ENCODE measurements at regions not wholly inside any gene's neighbourhood (a gene's known extent, or its start where the extent isn't known, plus 50 kb on each side); places are given as distances from the start of the nearest gene placed in this dataset.

GRCh38 chr13:33743438-33744368 is 74.2 kb upstream of the RFC3 start:
- Histone ChIP-seq H3K4me1 (ENCODE audit: control insufficient read depth in 3 of 3, insufficient read depth in 2 of 3, low read depth in 1 of 3, low read length in 2 of 3) (no peaks in the 10 kb centered on the region), H3K4me3 (ENCODE audit: low read depth in 1 of 3, low read length in 3 of 3) (no peak overlapping the region), H3K27ac (ENCODE audit: low read depth in 1 of 3, low read length in 2 of 3) (peak overlapping the region in 1 of 3 donors; percentile 49), H3K36me3 (ENCODE audit: control insufficient read depth in 3 of 3, insufficient read depth in 2 of 3, low read depth in 1 of 3, low read length in 3 of 3) (no peaks in the 10 kb centered on the region), H3K27me3 (ENCODE audit: control insufficient read depth in 3 of 3, insufficient read depth in 3 of 3, low read length in 3 of 3) (no peaks in the 10 kb centered on the region), H3K9me3 (ENCODE audit: control insufficient read depth in 2 of 2, insufficient read depth in 1 of 2, low read depth in 1 of 2, low read length in 1 of 2) (peaks cover 0 to 12% of the 10 kb centered on the region in 2 donors)
- FAIRE-seq (no peak), DNase-seq (no peak)
- 72 to 85% (median 77%) methylated on average over 6 of the region's 6 CpGs for WGBS, 3 donors

DNA sequence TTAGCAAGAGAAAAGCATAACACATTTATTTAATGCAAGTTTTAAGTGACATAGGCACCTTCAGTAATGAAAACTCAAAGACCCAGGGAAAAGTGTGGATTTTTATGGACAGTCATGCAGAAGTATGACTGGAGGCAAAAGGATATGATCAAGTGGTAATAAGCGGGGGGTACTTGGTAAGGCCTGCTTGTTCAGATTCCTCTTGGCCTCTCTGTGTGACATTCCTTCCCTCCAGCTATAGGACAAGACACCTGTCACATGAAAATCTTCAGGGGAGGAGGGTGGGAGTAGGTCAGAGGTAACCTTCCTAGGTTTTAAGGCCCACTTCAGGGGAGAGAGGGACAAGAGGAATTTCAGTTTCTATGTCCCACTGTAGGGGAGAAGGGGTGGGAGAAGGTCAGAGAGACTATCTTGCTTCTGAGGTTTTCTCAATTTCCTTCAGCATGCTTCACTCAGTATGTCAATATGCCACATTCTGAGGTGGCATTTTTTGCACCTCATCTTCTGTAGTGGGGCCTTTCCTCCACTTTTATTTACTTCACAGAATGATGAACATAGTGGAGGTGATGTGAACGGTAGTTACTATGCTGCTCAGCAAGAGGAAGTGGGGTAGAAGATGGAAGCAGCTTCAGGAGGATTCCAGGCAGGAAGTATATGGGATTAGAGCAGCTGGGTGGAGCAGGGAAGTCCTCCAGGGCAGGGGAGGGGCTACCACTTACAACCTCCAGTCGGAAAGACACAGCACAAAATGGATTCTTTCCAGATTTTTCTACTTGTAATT is 73.2 kb upstream of the RFC3 start:
- H3K4me1 ChIP-seq (ENCODE audit: control insufficient read depth in 3 of 3, insufficient read depth in 2 of 3, low read depth in 1 of 3, low read length in 2 of 3), result no peaks in the 10 kb centered on the region
- WGBS, 3 donors, result 58 to 72% (median 61%) methylated on average over 3 of the region's 3 CpGs
- no peaks in the 10 kb centered on the region for H3K27me3 ChIP-seq (ENCODE audit: control insufficient read depth in 3 of 3, insufficient read depth in 3 of 3, low read length in 3 of 3)
- DNase-seq (no peak), FAIRE-seq (no peak)
- no peaks in the 10 kb centered on the region for H3K36me3 ChIP-seq (ENCODE audit: control insufficient read depth in 3 of 3, insufficient read depth in 2 of 3, low read depth in 1 of 3, low read length in 3 of 3)
- H3K27ac ChIP-seq (ENCODE audit: low read depth in 1 of 3, low read length in 2 of 3), result peak overlapping the region in 1 of 3 donors; percentile 22
- H3K4me3 ChIP-seq (ENCODE audit: low read depth in 1 of 3, low read length in 3 of 3), result no peak overlapping the region
- peaks cover 0 to 13% of the 10 kb centered on the region in 2 donors for H3K9me3 ChIP-seq (ENCODE audit: control insufficient read depth in 2 of 2, insufficient read depth in 1 of 2, low read depth in 1 of 2, low read length in 1 of 2)

DNA sequence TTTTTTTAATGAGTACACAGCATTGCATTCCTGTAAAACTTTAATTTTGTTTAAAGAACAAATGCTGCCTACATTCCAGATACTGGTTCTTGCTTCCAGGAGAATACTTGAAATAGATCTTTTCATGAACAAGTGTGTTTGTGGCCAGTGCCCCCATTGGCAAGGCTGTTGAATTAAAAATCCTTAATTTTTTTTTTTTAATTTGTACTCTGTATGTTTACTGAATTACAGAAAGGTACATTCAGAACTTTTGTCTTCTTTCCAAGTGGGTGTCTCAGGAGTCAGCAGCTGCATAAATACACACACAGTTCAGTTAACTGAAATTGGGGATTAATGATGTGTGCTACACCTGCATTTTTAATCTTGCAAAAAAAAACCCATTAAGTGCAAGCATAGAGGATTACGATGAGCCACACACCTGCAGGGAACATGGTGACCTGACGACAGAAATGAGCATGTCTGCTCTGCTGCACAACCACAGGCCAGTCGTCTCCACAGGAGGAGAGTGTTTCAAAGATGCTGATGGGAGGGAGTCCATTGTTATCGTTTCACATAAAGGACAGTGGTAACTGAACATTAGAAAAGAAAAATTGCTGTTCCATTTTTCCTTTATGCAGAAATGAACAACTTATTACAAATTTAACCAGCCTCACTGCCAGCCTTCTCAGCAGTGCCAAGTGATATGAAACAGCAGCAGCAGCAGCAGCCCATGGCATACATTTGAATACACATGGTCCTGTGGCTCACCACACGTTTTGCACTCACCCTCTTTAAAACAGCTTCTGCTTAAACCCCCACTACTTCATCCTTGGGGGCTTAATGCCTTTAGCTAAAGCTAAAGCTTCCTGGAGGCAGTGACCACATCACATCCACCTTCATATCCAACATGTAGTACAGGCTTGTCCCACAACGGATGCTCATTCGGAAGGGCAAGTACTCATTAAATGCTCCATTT is 72.3 kb upstream of the RFC3 start:
- no peaks in the 10 kb centered on the region for H3K36me3 ChIP-seq (ENCODE audit: control insufficient read depth in 3 of 3, insufficient read depth in 2 of 3, low read depth in 1 of 3, low read length in 3 of 3)
- WGBS, 3 donors, result 70 to 77% (median 74%) methylated on average over 7 of the region's 7 CpGs
- FAIRE-seq, result no peak
- peaks cover 0 to 13% of the 10 kb centered on the region in 2 donors for H3K9me3 ChIP-seq (ENCODE audit: control insufficient read depth in 2 of 2, insufficient read depth in 1 of 2, low read depth in 1 of 2, low read length in 1 of 2)
- H3K27ac ChIP-seq (ENCODE audit: low read depth in 1 of 3, low read length in 2 of 3), result no peak overlapping the region
- no peak for DNase-seq
- H3K4me1 ChIP-seq (ENCODE audit: control insufficient read depth in 3 of 3, insufficient read depth in 2 of 3, low read depth in 1 of 3, low read length in 2 of 3), result no peaks in the 10 kb centered on the region
- no peak overlapping the region for H3K4me3 ChIP-seq (ENCODE audit: low read depth in 1 of 3, low read length in 3 of 3)
- no peaks in the 10 kb centered on the region for H3K27me3 ChIP-seq (ENCODE audit: control insufficient read depth in 3 of 3, insufficient read depth in 3 of 3, low read length in 3 of 3)

DNA sequence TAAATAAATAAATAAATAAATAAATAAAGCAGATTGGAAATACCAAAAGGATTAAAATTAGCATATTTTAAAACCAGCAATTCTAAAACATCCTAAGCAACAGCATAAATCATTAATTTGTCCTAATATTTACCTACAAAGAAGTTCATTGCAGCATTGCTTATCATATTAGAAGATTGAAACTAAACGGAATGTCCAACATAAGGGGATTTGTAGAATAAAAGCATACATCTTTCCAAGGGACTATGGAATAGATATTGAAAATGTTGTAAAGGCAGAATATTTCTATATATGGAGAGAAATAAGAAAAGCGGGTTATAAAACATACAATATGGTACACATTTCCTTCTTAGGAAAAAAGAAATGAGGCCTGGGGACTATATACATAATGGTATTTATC is 71.1 kb upstream of the RFC3 start:
- WGBS, 3 donors, result 95 to 98% (median 97%) methylated on average over 2 of the region's 2 CpGs
- no peak for FAIRE-seq

GRCh38 chr13:33751151-33751550 is 66.8 kb upstream of the RFC3 start:
- Histone ChIP-seq H3K9me3 (ENCODE audit: control insufficient read depth in 2 of 2, insufficient read depth in 1 of 2, low read depth in 1 of 2, low read length in 1 of 2) (peaks cover 0 to 9% of the 10 kb centered on the region in 2 donors), H3K27me3 (ENCODE audit: control insufficient read depth in 3 of 3, insufficient read depth in 3 of 3, low read length in 3 of 3) (no peaks in the 10 kb centered on the region), H3K4me3 (ENCODE audit: low read depth in 1 of 3, low read length in 3 of 3) (no peak overlapping the region), H3K36me3 (ENCODE audit: control insufficient read depth in 3 of 3, insufficient read depth in 2 of 3, low read depth in 1 of 3, low read length in 3 of 3) (no peaks in the 10 kb centered on the region), H3K4me1 (ENCODE audit: control insufficient read depth in 3 of 3, insufficient read depth in 2 of 3, low read depth in 1 of 3, low read length in 2 of 3) (no peaks in the 10 kb centered on the region), H3K27ac (ENCODE audit: low read depth in 1 of 3, low read length in 2 of 3) (no peak overlapping the region)
- DNase-seq (no peak), FAIRE-seq (no peak)
- 38 to 40% (median 38%) methylated on average over 2 of the region's 2 CpGs for WGBS, 3 donors

More for the DNA sequence above, 71.1 kb upstream of the RFC3 start:
- H3K9me3 ChIP-seq (ENCODE audit: control insufficient read depth in 2 of 2, insufficient read depth in 1 of 2, low read depth in 1 of 2, low read length in 1 of 2), result peaks cover 0 to 10% of the 10 kb centered on the region in 2 donors
- no peak overlapping the region for H3K27ac ChIP-seq (ENCODE audit: low read depth in 1 of 3, low read length in 2 of 3)
- DNase-seq, result no peak
- H3K4me3 ChIP-seq (ENCODE audit: low read depth in 1 of 3, low read length in 3 of 3), result no peak overlapping the region
- no peaks in the 10 kb centered on the region for H3K36me3 ChIP-seq (ENCODE audit: control insufficient read depth in 3 of 3, insufficient read depth in 2 of 3, low read depth in 1 of 3, low read length in 3 of 3)
- no peaks in the 10 kb centered on the region for H3K27me3 ChIP-seq (ENCODE audit: control insufficient read depth in 3 of 3, insufficient read depth in 3 of 3, low read length in 3 of 3)
- H3K4me1 ChIP-seq (ENCODE audit: control insufficient read depth in 3 of 3, insufficient read depth in 2 of 3, low read depth in 1 of 3, low read length in 2 of 3), result no peaks in the 10 kb centered on the region

DNA sequence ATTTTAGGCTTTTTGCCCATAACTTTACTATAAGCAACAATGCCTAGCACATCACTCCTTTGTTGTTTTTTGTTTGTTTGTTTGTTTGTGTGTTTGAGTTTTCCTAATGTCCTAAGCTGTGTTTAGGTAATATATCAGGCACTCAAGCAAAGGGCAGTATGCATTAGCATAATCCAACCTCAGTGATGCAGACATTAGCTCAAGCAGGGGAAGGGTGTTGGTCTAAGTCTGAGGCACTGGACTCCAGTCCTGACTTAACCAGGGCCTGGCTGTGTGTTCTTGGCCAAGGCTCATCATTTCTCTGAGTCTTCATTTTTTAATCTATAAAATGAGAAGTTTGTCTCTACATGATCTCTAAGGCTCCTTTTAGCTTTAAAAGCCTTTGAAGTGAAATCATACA is 65.9 kb upstream of the RFC3 start:
- Histone ChIP-seq H3K4me1 (ENCODE audit: control insufficient read depth in 3 of 3, insufficient read depth in 2 of 3, low read depth in 1 of 3, low read length in 2 of 3) (no peaks in the 10 kb centered on the region), H3K27me3 (ENCODE audit: control insufficient read depth in 3 of 3, insufficient read depth in 3 of 3, low read length in 3 of 3) (no peaks in the 10 kb centered on the region), H3K27ac (ENCODE audit: low read depth in 1 of 3, low read length in 2 of 3) (no peak overlapping the region), H3K36me3 (ENCODE audit: control insufficient read depth in 3 of 3, insufficient read depth in 2 of 3, low read depth in 1 of 3, low read length in 3 of 3) (no peaks in the 10 kb centered on the region), H3K4me3 (ENCODE audit: low read depth in 1 of 3, low read length in 3 of 3) (no peak overlapping the region), H3K9me3 (ENCODE audit: control insufficient read depth in 2 of 2, insufficient read depth in 1 of 2, low read depth in 1 of 2, low read length in 1 of 2) (peaks cover 0 to 9% of the 10 kb centered on the region in 2 donors)
- FAIRE-seq (no peak), DNase-seq (no peak)

- Histone ChIP-seq H3K9me3 (ENCODE audit: control insufficient read depth in 2 of 2, insufficient read depth in 1 of 2, low read depth in 1 of 2, low read length in 1 of 2) (peaks cover 0 to 9% of the 10 kb centered on the region in 2 donors), H3K4me1 (ENCODE audit: control insufficient read depth in 3 of 3, insufficient read depth in 2 of 3, low read depth in 1 of 3, low read length in 2 of 3) (no peaks in the 10 kb centered on the region), H3K4me3 (ENCODE audit: low read depth in 1 of 3, low read length in 3 of 3) (no peak overlapping the region), H3K36me3 (ENCODE audit: control insufficient read depth in 3 of 3, insufficient read depth in 2 of 3, low read depth in 1 of 3, low read length in 3 of 3) (no peaks in the 10 kb centered on the region), H3K27ac (ENCODE audit: low read depth in 1 of 3, low read length in 2 of 3) (no peak overlapping the region), H3K27me3 (ENCODE audit: control insufficient read depth in 3 of 3, insufficient read depth in 3 of 3, low read length in 3 of 3) (no peaks in the 10 kb centered on the region)
- FAIRE-seq (no peak), DNase-seq (no peak)
- WGBS, 3 donors, result 88 to 95% (median 91%) methylated on average over 6 of the region's 6 CpGs
These were observed 65.4 kb upstream of the RFC3 start for GRCh38 chr13:33752597-33752996.

DNA sequence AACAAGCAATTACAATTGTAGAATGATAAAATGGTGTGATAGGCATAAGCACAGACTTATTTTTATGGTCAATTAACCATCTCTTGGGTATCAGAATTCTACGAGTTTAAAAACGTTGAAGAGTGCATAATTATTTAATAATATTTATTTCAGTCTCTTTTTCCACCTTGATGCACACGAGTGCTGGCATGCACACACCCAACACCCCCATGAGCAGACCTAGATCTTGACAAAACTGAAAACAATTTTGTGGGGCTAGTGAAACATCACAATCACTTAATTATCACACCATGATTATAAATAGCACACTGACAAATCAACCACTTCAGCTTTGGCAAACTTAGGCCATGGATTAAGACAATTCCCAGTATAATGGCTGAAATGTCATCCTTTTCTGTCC is 61.0 kb upstream of the RFC3 start:
- no peak for FAIRE-seq

More for the DNA sequence above, 61.0 kb upstream of the RFC3 start:
- no peaks in the 10 kb centered on the region for H3K4me1 ChIP-seq (ENCODE audit: control insufficient read depth in 3 of 3, insufficient read depth in 2 of 3, low read depth in 1 of 3, low read length in 2 of 3)
- 84 to 89% (median 87%) methylated on average over 3 of the region's 3 CpGs for WGBS, 3 donors
- no peaks in the 10 kb centered on the region for H3K9me3 ChIP-seq (ENCODE audit: control insufficient read depth in 2 of 2, insufficient read depth in 1 of 2, low read depth in 1 of 2, low read length in 1 of 2)
- H3K4me3 ChIP-seq (ENCODE audit: low read depth in 1 of 3, low read length in 3 of 3), result no peak overlapping the region
- no peaks in the 10 kb centered on the region for H3K36me3 ChIP-seq (ENCODE audit: control insufficient read depth in 3 of 3, insufficient read depth in 2 of 3, low read depth in 1 of 3, low read length in 3 of 3)
- no peaks in the 10 kb centered on the region for H3K27me3 ChIP-seq (ENCODE audit: control insufficient read depth in 3 of 3, insufficient read depth in 3 of 3, low read length in 3 of 3)
- no peak for DNase-seq
- no peak overlapping the region for H3K27ac ChIP-seq (ENCODE audit: low read depth in 1 of 3, low read length in 2 of 3)

All from small intestine (tissue), 7 donors.